PC-3 (cell line): ENCODE measurements at regions not wholly inside any gene's neighbourhood (a gene's known extent, or its start where the extent isn't known, plus 50 kb on each side); places are given as distances from the start of the nearest gene placed in this dataset.

Experiments
- CTCF ChIP-seq: fragments of 300-600 bp; sonication (generic); conservative IDR thresholded peaks from 2 replicates; pipeline ENCODE4 v1.5.1; 2017; ENCODE audit warnings: antibody characterized with exemption, low read depth, mild to moderate bottlenecking, low read length
- EZH2 ChIP-seq: fragments of 300-600 bp; sonication (generic); IDR thresholded peaks from one replicate; pipeline ENCODE4 v1.6.1; 2017; ENCODE audit warnings: antibody characterized with exemption, mild to moderate bottlenecking, low read length; ENCODE audit not compliant: unreplicated experiment
- EZH2phosphoT487 ChIP-seq: fragments of 300-600 bp; sonication (generic); IDR thresholded peaks from 2 replicates; pipeline ENCODE4 v1.6.1; 2018; ENCODE audit warnings: mild to moderate bottlenecking, antibody characterized with exemption, low read length, borderline replicate concordance

GRCh38 chr18:47550611-47551010 is 299.2 kb upstream of the SKOR2 start:
- TF ChIP-seq CTCF (no peak), EZH2 (no peak), EZH2phosphoT487 (no peak)
